Hypothalamus (tissue), 51 donors: ENCODE measurements at regions not wholly inside any gene's neighbourhood (a gene's known extent, or its start where the extent isn't known, plus 50 kb on each side); places are given as distances from the start of the nearest gene placed in this dataset.
"Not testable (repeated sequence)": the region's sequence is repeated elsewhere in the genome, so short reads cannot be mapped to it uniquely, and the experiment has no call there.

Experiments used
- DNase-seq, 51 donors: peaks; one replicate each; lab custom pipeline; 2025; lab: John Stamatoyannopoulos, UW

GRCh38 chr3:68676136-68676535 lies 256.2 kb downstream of the TAFA4 start:
- DNase-seq: no peak

DNA sequence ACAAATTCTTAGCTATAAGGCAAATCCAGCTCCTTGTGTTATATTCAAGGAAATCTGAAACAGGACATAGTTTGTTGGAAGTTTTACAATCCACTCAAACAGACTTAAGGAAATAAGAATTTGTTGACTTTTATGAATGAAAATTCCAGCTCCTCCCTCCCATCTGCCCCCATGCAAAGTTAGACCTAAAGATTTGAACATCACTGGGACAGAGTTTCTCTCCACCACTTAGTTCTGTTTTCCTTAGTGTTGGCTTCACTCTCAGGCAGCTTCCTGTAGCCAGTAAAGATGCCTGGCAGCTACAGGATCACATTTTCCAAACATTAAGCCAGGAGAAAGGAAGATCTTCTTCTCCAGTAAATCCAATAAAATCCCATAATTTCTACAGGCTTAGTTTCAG lies 265.0 kb downstream of the TAFA4 start:
- no peak for DNase-seq

DNA sequence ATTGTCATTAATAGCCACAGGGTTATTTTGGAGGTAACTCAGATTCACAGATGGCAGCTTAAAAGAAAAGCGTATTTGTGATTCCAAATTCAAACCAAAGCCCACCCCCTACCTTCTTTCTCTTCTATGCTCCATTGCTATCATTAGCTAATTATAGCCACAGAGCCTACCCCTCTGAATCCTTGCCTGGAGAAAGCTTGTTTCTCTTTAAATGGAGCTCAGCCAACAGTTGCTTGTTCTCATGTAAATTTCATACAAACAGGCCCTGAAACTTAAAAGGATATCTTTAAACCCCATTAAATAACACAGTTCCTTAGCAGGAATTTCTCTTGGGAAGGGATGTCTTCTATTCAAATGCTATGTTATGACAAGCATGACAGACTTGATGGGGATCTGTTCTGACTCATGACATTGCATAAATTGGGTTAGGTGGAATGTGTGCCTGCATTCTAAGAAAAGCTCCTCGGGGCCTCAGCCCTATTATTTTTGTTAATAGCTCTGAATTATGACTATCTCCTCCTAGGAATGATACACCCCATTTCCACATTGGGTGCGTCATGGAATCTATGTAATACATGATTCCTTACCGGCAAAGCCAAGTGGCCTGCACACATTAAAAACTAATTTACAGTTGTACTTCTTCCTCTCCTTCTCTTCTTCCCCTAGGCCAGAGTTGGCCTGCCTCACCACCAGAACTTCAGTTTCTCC lies 265.8 kb downstream of the TAFA4 start:
- no peak for DNase-seq

DNA sequence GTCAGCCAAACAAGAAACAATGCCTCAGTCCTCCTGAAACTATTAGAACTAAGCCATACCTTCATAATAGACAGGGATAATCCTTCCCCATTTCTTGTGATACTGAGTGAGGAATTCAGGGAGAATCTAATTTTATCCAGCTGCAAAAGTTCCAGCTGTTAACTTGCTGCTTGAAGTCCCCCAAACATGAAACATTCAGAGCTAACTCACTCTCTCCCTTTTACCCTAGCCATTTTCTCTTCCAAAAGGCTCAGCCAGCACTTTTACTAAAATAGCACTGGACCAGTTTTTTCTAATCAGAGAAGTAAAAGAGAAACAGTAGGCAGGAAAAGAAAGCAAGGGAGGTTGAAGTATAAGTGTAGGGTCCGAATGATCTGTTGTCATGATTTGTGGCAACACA lies 268.1 kb downstream of the TAFA4 start:
- no peak for DNase-seq

DNA sequence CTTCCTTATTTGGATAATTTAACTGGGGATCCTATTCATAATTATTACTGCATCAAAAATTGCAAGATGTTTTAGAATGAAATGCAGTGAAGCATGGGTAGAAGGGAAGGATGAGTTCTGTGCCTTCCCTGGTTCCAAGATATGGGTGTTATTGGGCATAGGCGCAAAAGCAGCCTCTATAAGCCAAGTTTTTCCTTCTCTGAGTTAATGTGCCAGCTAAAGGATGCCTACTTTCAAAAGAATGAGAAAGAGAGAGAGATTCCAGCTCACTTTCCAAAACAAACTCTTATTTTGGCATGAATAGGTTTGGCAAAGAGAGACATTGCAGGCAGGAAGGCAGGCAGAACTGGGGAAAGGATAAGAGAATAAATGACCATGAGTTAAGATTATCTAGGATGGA lies 270.2 kb downstream of the TAFA4 start:
- DNase-seq: no peak

DNA sequence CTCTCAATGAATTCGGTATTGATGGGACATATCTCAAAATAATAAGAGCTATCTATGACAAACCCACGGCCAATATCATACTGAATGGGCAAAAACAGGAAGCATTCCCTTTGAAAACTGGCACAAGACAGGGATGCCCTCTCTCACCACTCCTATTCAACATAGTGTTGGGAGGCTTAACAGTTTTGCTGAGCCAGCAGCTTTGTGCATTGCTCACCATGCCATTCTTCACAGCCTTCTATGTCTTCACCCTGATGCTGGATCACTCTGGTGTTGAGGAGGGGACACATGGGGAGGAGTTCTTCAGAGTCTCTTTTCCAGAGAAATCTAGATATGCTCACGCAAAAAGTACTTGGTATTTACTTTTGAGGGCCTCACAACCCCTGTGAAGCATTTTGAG lies 281.7 kb downstream of the TAFA4 start:
- not testable (repeated sequence) for DNase-seq

GRCh38 chr3:68648494-68648893 lies 283.9 kb downstream of the TAFA4 start:
- no peak for DNase-seq

- DNase-seq: no peak
Measured at GRCh38 chr3:68631850-68632545, 300.3 kb downstream of the TAFA4 start.

- no peak for DNase-seq
Measured at GRCh38 chr3:68620211-68620610, 312.1 kb downstream of the TAFA4 start.

DNA sequence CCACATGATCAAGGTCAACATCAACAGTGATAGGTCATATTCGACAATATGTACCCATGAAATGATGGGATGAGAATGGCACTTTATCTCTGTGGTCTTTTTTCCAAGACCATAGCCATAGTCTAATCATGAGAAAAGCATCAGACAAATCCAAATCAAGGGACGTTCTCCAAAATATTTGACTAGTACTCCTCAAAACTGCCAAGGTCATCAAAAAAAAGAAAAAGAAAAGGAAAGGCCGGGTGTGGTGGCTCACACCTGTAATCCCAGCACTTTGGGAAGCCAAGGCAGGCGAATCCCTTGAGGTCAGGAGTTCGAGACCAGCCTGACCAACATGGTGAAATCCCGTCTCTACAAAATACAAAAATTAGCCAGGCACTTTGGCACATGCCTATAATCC lies 318.3 kb downstream of the TAFA4 start:
- DNase-seq: no peak

GRCh38 chr3:68571321-68571720 lies 361.0 kb downstream of the TAFA4 start:
- no peak for DNase-seq

- DNase-seq: no peak
Measured at GRCh38 chr3:68560728-68561127, 371.6 kb downstream of the TAFA4 start.

DNA sequence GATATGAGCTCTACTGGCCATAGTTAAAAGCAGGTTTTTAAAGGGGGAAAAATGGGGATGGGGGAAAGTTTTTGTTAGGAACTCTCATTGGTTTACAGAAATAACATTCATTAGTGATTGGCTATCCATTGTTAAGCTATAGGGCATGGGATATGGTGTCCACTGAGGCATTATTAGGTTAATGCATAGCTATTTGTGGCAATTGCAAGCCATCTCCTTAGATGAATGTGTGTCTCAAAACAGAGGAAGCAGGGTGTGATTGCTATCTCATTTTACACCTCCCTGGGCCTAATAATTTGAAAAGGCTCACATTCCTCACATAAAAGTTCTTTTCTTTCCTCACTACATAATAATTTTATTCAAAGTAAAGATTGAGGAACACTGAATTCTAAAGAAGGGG lies 396.6 kb downstream of the TAFA4 start:
- no peak for DNase-seq

GRCh38 chr3:68523330-68523729 lies 409.0 kb downstream of the TAFA4 start:
- DNase-seq: no peak

DNA sequence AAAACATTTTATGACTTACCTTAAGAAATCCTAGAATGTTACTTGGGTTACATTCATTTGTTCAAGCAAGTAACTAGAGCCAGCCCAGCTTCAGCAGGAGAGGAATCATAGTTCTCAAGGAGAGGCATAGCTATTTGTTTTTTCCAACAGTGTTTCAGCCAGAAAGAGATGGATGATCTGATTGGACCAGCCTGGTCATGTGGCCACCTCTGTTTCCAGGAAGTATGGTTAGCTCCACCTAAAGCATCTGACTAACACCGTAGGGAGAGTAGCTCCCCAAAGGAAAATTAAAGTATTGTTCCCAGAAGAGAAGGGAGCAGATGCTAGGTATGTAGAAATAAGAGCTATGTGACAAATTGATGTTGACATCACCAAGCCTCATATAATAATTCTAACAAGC lies 417.1 kb downstream of the TAFA4 start:
- DNase-seq: no peak

- no peak for DNase-seq
Measured at GRCh38 chr3:68504201-68504600, 428.1 kb downstream of the TAFA4 start.

DNA sequence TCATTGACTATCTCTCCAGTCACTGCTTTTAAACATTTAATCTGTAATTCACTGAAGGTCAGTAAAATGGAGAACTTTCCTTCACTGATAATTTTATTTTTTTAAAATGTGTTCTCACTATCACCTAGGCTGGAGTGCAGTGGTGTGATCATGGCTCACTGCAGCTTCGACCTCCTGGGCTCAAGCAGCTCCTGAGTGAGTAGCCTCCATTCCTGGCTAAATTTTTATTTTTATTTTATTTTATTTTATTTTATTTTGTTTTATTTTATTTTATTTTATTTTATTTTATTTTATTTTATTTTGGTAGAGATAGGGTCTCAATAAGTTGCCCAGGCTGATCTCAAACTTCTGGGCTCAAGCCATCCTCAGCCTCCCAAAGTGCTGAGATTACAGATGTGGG lies 446.5 kb downstream of the TAFA4 start:
- DNase-seq: not testable (repeated sequence)

- no peak for DNase-seq
Measured at GRCh38 chr3:68485051-68485450, 447.3 kb downstream of the TAFA4 start.

- no peak for DNase-seq
Measured at GRCh38 chr3:68483601-68484000, 448.7 kb downstream of the TAFA4 start.

GRCh38 chr3:68483041-68483440 lies 449.3 kb downstream of the TAFA4 start:
- no peak for DNase-seq

DNA sequence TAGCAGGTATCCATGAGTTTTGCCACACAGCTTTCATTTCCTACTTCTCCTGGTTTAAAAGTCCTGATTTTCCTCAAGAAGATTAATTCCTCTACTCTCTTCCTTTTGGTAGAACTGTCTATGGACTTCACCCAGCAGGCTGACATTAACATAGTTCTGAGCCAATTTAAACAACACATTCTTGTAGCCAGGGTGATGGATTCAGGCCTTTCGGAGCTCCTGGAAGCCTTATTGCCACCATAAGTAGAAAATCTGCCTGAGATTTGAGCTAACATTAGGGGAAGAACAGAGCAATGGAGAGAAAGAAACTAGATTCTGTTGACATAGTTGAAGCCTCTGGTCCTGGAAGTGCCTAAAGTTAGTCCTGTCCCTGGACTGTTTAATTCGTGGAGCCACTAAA lies 449.8 kb downstream of the TAFA4 start:
- DNase-seq: no peak

GRCh38 chr3:68479779-68480178 lies 452.6 kb downstream of the TAFA4 start:
- no peak for DNase-seq
